Fibroblast of skin of left biceps (primary cell): ENCODE measurements at regions not wholly inside any gene's neighbourhood (a gene's known extent, or its start where the extent isn't known, plus 50 kb on each side); places are given as distances from the start of the nearest gene placed in this dataset.

Experiments used
- DNase-seq, 2 experiments: peaks; one replicate each; pipeline ENCODE4 v3.0.0-alpha.2; 2013; ENCODE audit warnings: low read depth in 2 of 2

GRCh38 chr4:162352580-162353107 lies 188.8 kb upstream of the FSTL5 start:
- DNase-seq: no peak

GRCh38 chr4:162350331-162350730 lies 186.5 kb upstream of the FSTL5 start:
- DNase-seq: no peak

- DNase-seq: no peak
Observed at GRCh38 chr4:162349395-162349794, 185.6 kb upstream of the FSTL5 start.

- no peak for DNase-seq
Observed at GRCh38 chr4:162347842-162348213, 184.0 kb upstream of the FSTL5 start.

- DNase-seq: no peak
Observed at GRCh38 chr4:162347156-162347841, 183.5 kb upstream of the FSTL5 start.

- DNase-seq: no peak
Observed at GRCh38 chr4:162343967-162344366, 180.2 kb upstream of the FSTL5 start.

GRCh38 chr4:162341533-162341932 lies 177.7 kb upstream of the FSTL5 start:
- DNase-seq: no peak

- no peak for DNase-seq
Observed at GRCh38 chr4:162323919-162324318, 160.1 kb upstream of the FSTL5 start.

- DNase-seq: no peak
Observed at GRCh38 chr4:162322054-162322453, 158.3 kb upstream of the FSTL5 start.

GRCh38 chr4:162285753-162286152 lies 122.0 kb upstream of the FSTL5 start:
- DNase-seq: no peak

- no peak for DNase-seq
Observed at GRCh38 chr4:162282684-162283083, 118.9 kb upstream of the FSTL5 start.

- DNase-seq: no peak
Observed at GRCh38 chr4:162274354-162274753, 110.6 kb upstream of the FSTL5 start.

- DNase-seq: no peak
Observed at GRCh38 chr4:162272215-162272614, 108.4 kb upstream of the FSTL5 start.

GRCh38 chr4:162268911-162269310 lies 105.1 kb upstream of the FSTL5 start:
- no peak for DNase-seq

GRCh38 chr4:162265802-162266201 lies 102.0 kb upstream of the FSTL5 start:
- DNase-seq: no peak

- no peak for DNase-seq
Observed at GRCh38 chr4:162245051-162245450, 81.3 kb upstream of the FSTL5 start.

- DNase-seq: no peak
Observed at GRCh38 chr4:162241857-162242256, 78.1 kb upstream of the FSTL5 start.

- DNase-seq: no peak
Observed at GRCh38 chr4:162239992-162240769, 76.4 kb upstream of the FSTL5 start.

- DNase-seq: no peak
Observed at GRCh38 chr4:162237676-162238075, 73.9 kb upstream of the FSTL5 start.

- no peak for DNase-seq
Observed at GRCh38 chr4:162234595-162234994, 70.8 kb upstream of the FSTL5 start.

GRCh38 chr4:162232349-162232748 lies 68.5 kb upstream of the FSTL5 start:
- no peak for DNase-seq

- no peak for DNase-seq
Observed at GRCh38 chr4:162229670-162230069, 65.9 kb upstream of the FSTL5 start.

GRCh38 chr4:162221148-162221547 lies 57.3 kb upstream of the FSTL5 start:
- DNase-seq: no peak
